MM.1S (cell line): ENCODE measurements at regions not wholly inside any gene's neighbourhood (a gene's known extent, or its start where the extent isn't known, plus 50 kb on each side); places are given as distances from the start of the nearest gene placed in this dataset.

Source experiments
- DNase-seq: peaks from one replicate; pipeline ENCODE4 v3.0.0-alpha.2; 2015
- H2AFZ ChIP-seq: fragments of 300-600 bp; sonication (generic); 2 replicates; pipeline ENCODE4 v1.6.0; 2016; ENCODE audit warnings: antibody characterized with exemption, low read length
- H3F3A ChIP-seq: fragments of 300-600 bp; sonication (generic); 2 replicates; pipeline ENCODE4 v1.6.1; 2016; ENCODE audit warnings: mild to moderate bottlenecking, antibody characterized with exemption, low read length, moderate library complexity, mixed read lengths; ENCODE audit not compliant: insufficient read depth
- H3K27ac ChIP-seq: fragments of 300-600 bp; sonication (generic); 2 replicates; pipeline ENCODE4 v1.5.1; 2016; ENCODE audit warnings: mild to moderate bottlenecking, low read length
- H3K27me3 ChIP-seq: fragments of 300-600 bp; sonication (generic); replicated peaks from 2 replicates; pipeline ENCODE4 v1.6.0; 2016; ENCODE audit warnings: low read length; ENCODE audit not compliant: insufficient read depth
- H3K36me3 ChIP-seq: fragments of 300-600 bp; sonication (generic); replicated peaks from 2 replicates; pipeline ENCODE4 v1.6.1; 2016; ENCODE audit warnings: mild to moderate bottlenecking, low read length, mixed read lengths; ENCODE audit not compliant: insufficient read depth
- H3K4me1 ChIP-seq: fragments of 300-600 bp; sonication (generic); 2 replicates; pipeline ENCODE4 v1.6.1; 2016; ENCODE audit warnings: low read length, mixed read lengths
- H3K4me2 ChIP-seq: fragments of 300-600 bp; sonication (generic); 2 replicates; pipeline ENCODE4 v1.6.0; 2016; ENCODE audit warnings: low read depth, low read length
- H3K4me3 ChIP-seq: fragments of 300-600 bp; sonication (generic); 2 replicates; pipeline ENCODE4 v1.5.1; 2016; ENCODE audit warnings: low read length, mixed read lengths
- H3K79me2 ChIP-seq: fragments of 300-600 bp; sonication (generic); 2 replicates; pipeline ENCODE4 v1.6.1; 2016; ENCODE audit warnings: mixed run types, low read length, mixed read lengths
- H3K9ac ChIP-seq: fragments of 300-600 bp; sonication (generic); 2 replicates; pipeline ENCODE4 v1.6.1; 2016; ENCODE audit warnings: low read length, mixed read lengths
- H3K9me2 ChIP-seq: fragments of 300-600 bp; sonication (generic); replicated peaks from 2 replicates; pipeline ENCODE4 v1.6.1; 2016; ENCODE audit warnings: mild to moderate bottlenecking, low read length, mixed read lengths; ENCODE audit not compliant: insufficient read depth
- H3K9me3 ChIP-seq: fragments of 300-600 bp; sonication (generic); replicated peaks from 2 replicates; pipeline ENCODE4 v1.6.1; 2016; ENCODE audit warnings: mild to moderate bottlenecking, low read length, mixed read lengths; ENCODE audit not compliant: insufficient read depth
- H4K20me1 ChIP-seq: fragments of 300-600 bp; sonication (generic); 2 replicates; pipeline ENCODE4 v1.6.1; 2016; ENCODE audit warnings: mild to moderate bottlenecking, low read length, moderate library complexity, mixed read lengths; ENCODE audit not compliant: insufficient read depth
- EZH2 ChIP-seq: fragments of 300-600 bp; sonication (generic); optimal IDR thresholded peaks from 2 replicates; pipeline ENCODE3; 2017; ENCODE audit warnings: low read depth, mild to moderate bottlenecking, antibody characterized with exemption, low read length, mixed read lengths
- EZH2phosphoT487 ChIP-seq: fragments of 300-600 bp; sonication (generic); IDR thresholded peaks from 2 replicates; pipeline ENCODE4 v1.6.1; 2018; ENCODE audit warnings: antibody characterized with exemption, low read length
- TF ChIP-seq, protein P1 (sequence below): fragments of 300-600 bp; sonication (generic); IDR thresholded peaks from 2 replicates; pipeline ENCODE4 v1.5.1; 2016; ENCODE audit warnings: antibody characterized with exemption, low read length, mixed read lengths

DNA sequence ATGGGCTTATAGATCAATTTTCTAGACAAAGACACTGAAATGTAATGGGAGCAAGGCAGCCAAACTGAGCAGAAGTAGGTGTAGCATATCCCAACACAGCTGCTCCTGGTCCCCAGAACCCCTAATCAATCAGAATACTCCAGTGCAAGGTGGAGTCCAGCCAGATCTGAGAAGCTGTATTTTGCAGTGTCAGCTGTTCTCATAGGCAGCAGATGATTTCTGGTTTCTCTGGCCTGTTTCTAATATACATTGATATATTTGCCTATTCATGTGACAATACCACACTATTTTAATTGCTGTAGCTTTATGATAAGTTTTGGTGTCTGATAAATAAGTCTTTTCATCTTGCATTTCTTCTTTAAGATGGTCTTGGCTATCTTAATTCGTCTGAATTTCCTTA lies 117.4 kb upstream of the STARD3NL start:
- H3F3A ChIP-seq: no peaks in the 10 kb centered on the region
- no peaks in the 10 kb centered on the region for H3K79me2 ChIP-seq
- H3K9me3 ChIP-seq: no peaks in the 10 kb centered on the region
- no peaks in the 10 kb centered on the region for H4K20me1 ChIP-seq
- no peaks in the 10 kb centered on the region for H3K9me2 ChIP-seq
- TF ChIP-seq EZH2 (no peak), EZH2phosphoT487 (no peak)
- TF ChIP-seq, protein P1, sequence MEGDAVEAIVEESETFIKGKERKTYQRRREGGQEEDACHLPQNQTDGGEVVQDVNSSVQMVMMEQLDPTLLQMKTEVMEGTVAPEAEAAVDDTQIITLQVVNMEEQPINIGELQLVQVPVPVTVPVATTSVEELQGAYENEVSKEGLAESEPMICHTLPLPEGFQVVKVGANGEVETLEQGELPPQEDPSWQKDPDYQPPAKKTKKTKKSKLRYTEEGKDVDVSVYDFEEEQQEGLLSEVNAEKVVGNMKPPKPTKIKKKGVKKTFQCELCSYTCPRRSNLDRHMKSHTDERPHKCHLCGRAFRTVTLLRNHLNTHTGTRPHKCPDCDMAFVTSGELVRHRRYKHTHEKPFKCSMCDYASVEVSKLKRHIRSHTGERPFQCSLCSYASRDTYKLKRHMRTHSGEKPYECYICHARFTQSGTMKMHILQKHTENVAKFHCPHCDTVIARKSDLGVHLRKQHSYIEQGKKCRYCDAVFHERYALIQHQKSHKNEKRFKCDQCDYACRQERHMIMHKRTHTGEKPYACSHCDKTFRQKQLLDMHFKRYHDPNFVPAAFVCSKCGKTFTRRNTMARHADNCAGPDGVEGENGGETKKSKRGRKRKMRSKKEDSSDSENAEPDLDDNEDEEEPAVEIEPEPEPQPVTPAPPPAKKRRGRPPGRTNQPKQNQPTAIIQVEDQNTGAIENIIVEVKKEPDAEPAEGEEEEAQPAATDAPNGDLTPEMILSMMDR: no peak
- H3K4me3 ChIP-seq: no peak overlapping the region
- H3K9ac ChIP-seq: no peak overlapping the region
- no peaks in the 10 kb centered on the region for H3K4me1 ChIP-seq
- DNase-seq: no peak
- no peaks in the 10 kb centered on the region for H3K27me3 ChIP-seq
- H3K4me2 ChIP-seq: no peak overlapping the region
- H2AFZ ChIP-seq: no peak overlapping the region
- no peak overlapping the region for H3K27ac ChIP-seq
- H3K36me3 ChIP-seq: no peaks in the 10 kb centered on the region

DNA sequence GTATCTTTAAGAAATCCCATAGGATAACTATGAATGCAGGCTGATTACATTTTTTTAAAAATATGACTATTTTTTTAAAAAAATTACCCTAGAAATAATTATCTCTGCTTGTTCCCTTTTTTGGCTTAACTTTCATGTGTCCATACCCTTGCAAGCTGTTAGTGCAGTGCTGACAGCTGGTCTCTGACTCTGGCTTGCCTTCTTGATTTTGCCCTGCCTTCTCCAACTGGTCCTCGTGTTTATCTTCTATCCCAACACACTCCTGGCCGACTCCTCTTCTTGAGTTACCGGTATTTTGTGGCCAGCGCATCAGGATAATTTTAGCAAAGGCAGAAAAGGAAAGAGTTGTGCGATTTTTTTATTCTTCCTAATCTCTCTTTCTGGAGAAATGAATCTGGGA lies 111.7 kb upstream of the STARD3NL start:
- H3K27me3 ChIP-seq: no peaks in the 10 kb centered on the region
- no peak overlapping the region for H3K4me3 ChIP-seq
- no peaks in the 10 kb centered on the region for H3K9me3 ChIP-seq
- H3K79me2 ChIP-seq: no peaks in the 10 kb centered on the region
- no peak overlapping the region for H3K4me2 ChIP-seq
- DNase-seq: no peak
- H2AFZ ChIP-seq: no peak overlapping the region
- H3K4me1 ChIP-seq: no peaks in the 10 kb centered on the region
- H4K20me1 ChIP-seq: no peaks in the 10 kb centered on the region
- H3K9me2 ChIP-seq: no peaks in the 10 kb centered on the region
- no peak overlapping the region for H3K9ac ChIP-seq
- TF ChIP-seq EZH2phosphoT487 (no peak), EZH2 (no peak)
- TF ChIP-seq, protein P1: no peak
- H3K36me3 ChIP-seq: no peaks in the 10 kb centered on the region
- no peak overlapping the region for H3K27ac ChIP-seq
- H3F3A ChIP-seq: no peaks in the 10 kb centered on the region

DNA sequence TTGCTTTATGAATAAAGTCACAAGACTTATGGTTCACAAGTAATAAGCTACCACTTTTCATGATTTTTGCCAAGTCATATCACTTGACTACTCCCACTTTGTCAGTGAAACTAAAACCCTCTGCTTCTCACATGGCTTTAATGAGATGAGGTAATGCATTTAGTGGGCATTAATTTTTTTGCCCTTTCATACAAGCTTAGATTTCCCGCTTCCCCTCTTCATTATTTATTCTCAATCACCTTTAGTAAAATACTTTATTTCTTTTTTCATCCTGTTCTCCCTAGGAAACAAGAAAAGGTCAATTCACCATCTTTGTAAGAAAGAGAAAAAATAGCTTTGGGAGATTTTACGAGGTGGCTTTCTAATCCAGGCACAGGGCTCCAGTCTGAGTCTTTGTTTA lies 109.6 kb upstream of the STARD3NL start:
- no peak for DNase-seq
- H2AFZ ChIP-seq: no peak overlapping the region

More for the DNA sequence above, 109.6 kb upstream of the STARD3NL start:
- no peaks in the 10 kb centered on the region for H3K36me3 ChIP-seq
- no peak overlapping the region for H3K4me2 ChIP-seq
- no peaks in the 10 kb centered on the region for H3F3A ChIP-seq
- no peaks in the 10 kb centered on the region for H3K4me1 ChIP-seq
- H3K79me2 ChIP-seq: no peaks in the 10 kb centered on the region
- H3K9me2 ChIP-seq: no peaks in the 10 kb centered on the region
- no peaks in the 10 kb centered on the region for H3K9me3 ChIP-seq
- no peaks in the 10 kb centered on the region for H4K20me1 ChIP-seq
- H3K4me3 ChIP-seq: no peak overlapping the region
- TF ChIP-seq, protein P1: no peak
- TF ChIP-seq EZH2: no peak
- TF ChIP-seq EZH2phosphoT487: no peak
- H3K27ac ChIP-seq: no peak overlapping the region
- no peak overlapping the region for H3K9ac ChIP-seq
- H3K27me3 ChIP-seq: no peaks in the 10 kb centered on the region
